Panc1 (cell line): ENCODE measurements at regions not wholly inside any gene's neighbourhood (a gene's known extent, or its start where the extent isn't known, plus 50 kb on each side); places are given as distances from the start of the nearest gene placed in this dataset.

Experiments used
- ATAC-seq: fragments of 200-7000 bp; cut with Tn5 transposase; 2 replicates; pipeline ENCODE4 v1.9.1; 2020; ENCODE audit warnings: mild to moderate bottlenecking, moderate library complexity
- BruUV-seq: library from RNA; stranded (reverse); fragments of 400-500 nt; replicated peaks from 2 replicates; lab custom pipeline; 2021; lab: Mats Ljungman, UMichigan
- CTCF ChIA-PET: fragments of 300-600 bp; sonication (Branson Sonifier 250); formaldehyde crosslinking; loops from one replicate; lab custom pipeline; 2022; ENCODE audit warnings: antibody characterized with exemption; lab: Charles Lee
- POLR2A ChIA-PET: fragments of 300-600 bp; sonication (Branson Sonifier 250); formaldehyde crosslinking; loops from one replicate; lab custom pipeline; 2022; ENCODE audit warnings: antibody characterized with exemption; lab: Charles Lee
- DNase-seq: peaks from one replicate; pipeline ENCODE4 v3.0.0-alpha.2; 2010; ENCODE audit warnings: low read depth, low spot score
- H3K27ac ChIP-seq: 2 replicates; pipeline ENCODE4 v1.5.1; 2011; ENCODE audit warnings: mild to moderate bottlenecking, low read length, inconsistent platforms
- H3K27me3 ChIP-seq: fragments of 200-500 bp; sonication (Bioruptor generic); 2 replicates; pipeline ENCODE4 v1.6.0; 2014; ENCODE audit warnings: low read length, inconsistent platforms; ENCODE audit not compliant: control insufficient read depth, insufficient read depth
- H3K36me3 ChIP-seq: fragments of 200-500 bp; sonication (Bioruptor generic); 2 replicates; pipeline ENCODE4 v1.5.1; 2014; ENCODE audit warnings: inconsistent platforms, mild to moderate bottlenecking, low read length, moderate library complexity; ENCODE audit not compliant: control insufficient read depth, insufficient read depth
- H3K4me1 ChIP-seq: 2 replicates; pipeline ENCODE4 v1.5.1; 2011; ENCODE audit warnings: inconsistent platforms, mild to moderate bottlenecking, low read length, moderate library complexity; ENCODE audit not compliant: control insufficient read depth, insufficient read depth
- H3K4me3 ChIP-seq, 2 experiments: 2 replicates each; pipeline ENCODE4 v1.5.1; 2011 to 2012; ENCODE audit warnings: low read depth in 2 of 2, low read length in 2 of 2, mild to moderate bottlenecking in 2 of 2, inconsistent platforms in 1 of 2, moderate library complexity in 1 of 2
- H3K9me3 ChIP-seq: fragments of 200-500 bp; sonication (Bioruptor generic); 2 replicates; pipeline ENCODE4 v1.5.1; 2014; ENCODE audit warnings: low read depth, mild to moderate bottlenecking, inconsistent platforms, low read length, moderate library complexity; ENCODE audit not compliant: control insufficient read depth, insufficient read depth
- POLR2AphosphoS5 ChIP-seq: IDR thresholded peaks from 2 replicates; pipeline ENCODE4 v1.6.1; 2012; ENCODE audit warnings: mild to moderate bottlenecking, low read depth, low read length, moderate library complexity
- SIN3A ChIP-seq: IDR thresholded peaks from 2 replicates; pipeline ENCODE4 v1.6.1; 2012; ENCODE audit warnings: low read depth, mild to moderate bottlenecking, low read length, moderate library complexity, borderline replicate concordance; ENCODE audit not compliant: insufficient read depth
- TCF7L2 ChIP-seq: IDR thresholded peaks from 2 replicates; pipeline ENCODE4 v1.6.1; 2011; ENCODE audit warnings: mild to moderate bottlenecking, low read depth, low read length, inconsistent platforms
- in situ Hi-C: cut with HindIII; loops from 2 replicates; pipeline ENCODE4 v1.10.0; 2016; ENCODE audit warnings: low sequenced_read_pairs, low pct_unique_long_range_greater_than_20kb
- intact Hi-C: fragments of 100-400 bp; cut with micrococcal nuclease; formaldehyde crosslinking; loops from one replicate; pipeline ENCODE4 v1.10.0; 2022; ENCODE audit not compliant: unreplicated experiment
- TF ChIP-seq, protein P1 (sequence below), 2 experiments: IDR thresholded peaks; 2 replicates each; pipeline ENCODE4 v1.6.1; 2011 to 2012; ENCODE audit warnings: low read depth in 2 of 2, control low read depth in 1 of 2, low read length in 1 of 2, mild to moderate bottlenecking in 1 of 2, moderate library complexity in 1 of 2; ENCODE audit not compliant: insufficient read depth in 1 of 2
- TF ChIP-seq, protein P2 (sequence below): fragments of 450-650 bp; IDR thresholded peaks from 2 replicates; pipeline ENCODE4 v1.5.1; 2017; ENCODE audit warnings: mild to moderate bottlenecking

DNA sequence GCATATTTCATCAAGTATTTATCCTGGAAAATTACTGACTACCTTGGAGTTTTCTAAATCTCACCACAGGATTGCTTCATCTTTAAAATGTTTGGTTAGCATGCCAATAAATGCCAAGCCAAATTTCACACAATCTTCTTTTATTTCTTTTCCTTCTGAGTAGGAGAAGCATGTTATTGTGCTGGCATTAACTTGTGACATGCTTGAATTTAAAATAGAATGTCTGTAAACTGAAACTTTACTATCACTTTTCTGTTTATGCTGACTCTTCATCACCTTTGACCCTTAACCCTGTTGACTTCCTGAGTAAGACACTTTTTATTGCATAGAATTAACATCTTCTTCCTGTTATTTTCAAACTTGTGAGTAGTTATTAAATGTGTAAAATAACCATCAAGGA, 56.2 kb upstream of the LRRTM4 start:
- no peaks in the 10 kb centered on the region for H3K4me1 ChIP-seq
- no peak for ATAC-seq

DNA sequence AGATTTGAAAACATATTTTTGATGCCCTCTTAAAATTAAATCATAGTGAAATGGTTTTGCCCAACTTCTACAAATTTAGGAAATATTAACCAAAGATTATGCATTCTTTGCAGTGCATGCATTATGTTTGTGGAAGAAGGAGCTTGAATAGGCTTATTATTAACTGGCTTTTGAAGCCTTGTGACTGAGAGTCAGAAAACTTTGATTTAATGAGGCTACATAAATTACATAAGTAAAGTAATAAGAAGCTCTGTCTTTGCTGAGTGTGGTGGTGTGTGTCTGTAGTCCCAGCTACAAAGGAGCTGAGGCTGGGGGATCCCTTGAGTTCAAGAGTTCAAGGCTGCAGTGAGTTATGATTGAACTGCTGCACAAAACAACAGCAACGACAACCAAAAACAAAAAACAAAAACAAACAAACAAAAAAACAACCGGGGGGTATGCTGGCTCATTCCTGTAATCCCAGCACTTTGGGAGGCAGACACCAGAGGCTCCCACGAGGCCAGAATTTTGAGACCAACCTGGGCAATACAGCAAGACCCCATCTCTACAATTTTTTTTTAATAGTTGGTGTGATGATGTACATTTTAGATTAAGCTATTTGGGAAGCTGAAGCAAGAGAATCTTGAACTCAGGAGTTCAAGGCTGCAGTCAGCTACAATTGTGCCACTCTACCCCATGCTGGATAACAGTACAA, 57.0 kb upstream of the LRRTM4 start:
- DNase-seq (no peak), ATAC-seq (no peak)
- Histone ChIP-seq H3K9me3 (no peaks in the 10 kb centered on the region), H3K27ac (no peak overlapping the region), H3K36me3 (no peaks in the 10 kb centered on the region), H3K4me3 (no peak overlapping the region), H3K4me1 (no peaks in the 10 kb centered on the region), H3K27me3 (no peaks in the 10 kb centered on the region)
- TF ChIP-seq SIN3A (no peak), POLR2AphosphoS5 (no peak), TCF7L2 (no peak)
- TF ChIP-seq, protein P1, sequence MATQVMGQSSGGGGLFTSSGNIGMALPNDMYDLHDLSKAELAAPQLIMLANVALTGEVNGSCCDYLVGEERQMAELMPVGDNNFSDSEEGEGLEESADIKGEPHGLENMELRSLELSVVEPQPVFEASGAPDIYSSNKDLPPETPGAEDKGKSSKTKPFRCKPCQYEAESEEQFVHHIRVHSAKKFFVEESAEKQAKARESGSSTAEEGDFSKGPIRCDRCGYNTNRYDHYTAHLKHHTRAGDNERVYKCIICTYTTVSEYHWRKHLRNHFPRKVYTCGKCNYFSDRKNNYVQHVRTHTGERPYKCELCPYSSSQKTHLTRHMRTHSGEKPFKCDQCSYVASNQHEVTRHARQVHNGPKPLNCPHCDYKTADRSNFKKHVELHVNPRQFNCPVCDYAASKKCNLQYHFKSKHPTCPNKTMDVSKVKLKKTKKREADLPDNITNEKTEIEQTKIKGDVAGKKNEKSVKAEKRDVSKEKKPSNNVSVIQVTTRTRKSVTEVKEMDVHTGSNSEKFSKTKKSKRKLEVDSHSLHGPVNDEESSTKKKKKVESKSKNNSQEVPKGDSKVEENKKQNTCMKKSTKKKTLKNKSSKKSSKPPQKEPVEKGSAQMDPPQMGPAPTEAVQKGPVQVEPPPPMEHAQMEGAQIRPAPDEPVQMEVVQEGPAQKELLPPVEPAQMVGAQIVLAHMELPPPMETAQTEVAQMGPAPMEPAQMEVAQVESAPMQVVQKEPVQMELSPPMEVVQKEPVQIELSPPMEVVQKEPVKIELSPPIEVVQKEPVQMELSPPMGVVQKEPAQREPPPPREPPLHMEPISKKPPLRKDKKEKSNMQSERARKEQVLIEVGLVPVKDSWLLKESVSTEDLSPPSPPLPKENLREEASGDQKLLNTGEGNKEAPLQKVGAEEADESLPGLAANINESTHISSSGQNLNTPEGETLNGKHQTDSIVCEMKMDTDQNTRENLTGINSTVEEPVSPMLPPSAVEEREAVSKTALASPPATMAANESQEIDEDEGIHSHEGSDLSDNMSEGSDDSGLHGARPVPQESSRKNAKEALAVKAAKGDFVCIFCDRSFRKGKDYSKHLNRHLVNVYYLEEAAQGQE (IDR thresholded peaks at IDR 0.05; ENCODE audit: insufficient read depth in 1 of 2, low read depth in 2 of 2, low read length in 1 of 2) = no peak
- TF ChIP-seq, protein P2, sequence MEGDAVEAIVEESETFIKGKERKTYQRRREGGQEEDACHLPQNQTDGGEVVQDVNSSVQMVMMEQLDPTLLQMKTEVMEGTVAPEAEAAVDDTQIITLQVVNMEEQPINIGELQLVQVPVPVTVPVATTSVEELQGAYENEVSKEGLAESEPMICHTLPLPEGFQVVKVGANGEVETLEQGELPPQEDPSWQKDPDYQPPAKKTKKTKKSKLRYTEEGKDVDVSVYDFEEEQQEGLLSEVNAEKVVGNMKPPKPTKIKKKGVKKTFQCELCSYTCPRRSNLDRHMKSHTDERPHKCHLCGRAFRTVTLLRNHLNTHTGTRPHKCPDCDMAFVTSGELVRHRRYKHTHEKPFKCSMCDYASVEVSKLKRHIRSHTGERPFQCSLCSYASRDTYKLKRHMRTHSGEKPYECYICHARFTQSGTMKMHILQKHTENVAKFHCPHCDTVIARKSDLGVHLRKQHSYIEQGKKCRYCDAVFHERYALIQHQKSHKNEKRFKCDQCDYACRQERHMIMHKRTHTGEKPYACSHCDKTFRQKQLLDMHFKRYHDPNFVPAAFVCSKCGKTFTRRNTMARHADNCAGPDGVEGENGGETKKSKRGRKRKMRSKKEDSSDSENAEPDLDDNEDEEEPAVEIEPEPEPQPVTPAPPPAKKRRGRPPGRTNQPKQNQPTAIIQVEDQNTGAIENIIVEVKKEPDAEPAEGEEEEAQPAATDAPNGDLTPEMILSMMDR = no peak
- CTCF ChIA-PET = no interaction called here
- POLR2A ChIA-PET = no interaction called here
- BruUV-seq = no TSS peak
- intact Hi-C loops = no loop called here
- in situ Hi-C loops = no loop called here

More for the DNA sequence above, 56.2 kb upstream of the LRRTM4 start:
- Histone ChIP-seq H3K36me3 (no peaks in the 10 kb centered on the region), H3K27me3 (no peaks in the 10 kb centered on the region), H3K4me3 (no peak overlapping the region), H3K27ac (no peak overlapping the region), H3K9me3 (no peaks in the 10 kb centered on the region)
- no peak for DNase-seq
- POLR2A ChIA-PET = no interaction called here
- CTCF ChIA-PET = no interaction called here
- BruUV-seq = no TSS peak
- TF ChIP-seq TCF7L2 (no peak), POLR2AphosphoS5 (no peak), SIN3A (no peak)
- TF ChIP-seq, protein P1 (IDR thresholded peaks at IDR 0.05; ENCODE audit: insufficient read depth in 1 of 2, low read depth in 2 of 2, low read length in 1 of 2) = no peak
- TF ChIP-seq, protein P2 = no peak
- in situ Hi-C loops (no loop called here), intact Hi-C loops (no loop called here)
